Gastroesophageal sphincter (tissue), 3 donors: ENCODE measurements at regions not wholly inside any gene's neighbourhood (a gene's known extent, or its start where the extent isn't known, plus 50 kb on each side); places are given as distances from the start of the nearest gene placed in this dataset.

Source experiments
- EP300 ChIP-seq: sonication (generic); formaldehyde crosslinking; IDR thresholded peaks from one replicate; pipeline ENCODE4 v1.6.1; 2017; ENCODE audit warnings: antibody characterized with exemption, mild to moderate bottlenecking
- POLR2AphosphoS5 ChIP-seq: sonication (generic); formaldehyde crosslinking; IDR thresholded peaks from one replicate; pipeline ENCODE4 v1.6.1; 2017; ENCODE audit warnings: antibody characterized with exemption
- TF ChIP-seq, protein P1 (sequence below), 4 experiments: fragments of 200-600 bp in 2 of 4; fragments of 450-650 bp in 2 of 4; sonication (generic) in 1 of 4; IDR thresholded peaks; one replicate each; pipeline ENCODE4 v1.5.1; 2017 to 2019; ENCODE audit warnings: antibody characterized with exemption in 4 of 4, mild to moderate bottlenecking in 2 of 4, moderate library complexity in 2 of 4

DNA sequence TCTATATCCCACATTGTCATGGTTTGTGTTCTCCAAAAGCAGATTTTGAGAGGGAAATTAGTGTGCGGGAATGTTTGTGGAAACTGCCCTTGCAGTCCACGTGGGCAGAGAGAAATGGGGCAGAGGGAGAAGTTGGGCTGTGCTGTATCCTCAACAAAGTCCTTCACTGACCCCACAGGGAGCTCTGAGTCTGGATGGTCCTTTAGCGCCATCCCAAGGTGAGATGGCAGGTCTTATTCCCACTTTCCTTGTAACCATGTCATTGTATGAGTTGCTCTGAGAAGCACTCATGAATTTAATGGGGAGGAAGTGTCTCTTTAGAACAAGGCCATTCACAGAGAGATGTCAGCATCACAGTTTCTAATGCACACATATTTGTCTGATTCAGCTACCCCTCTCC is 127.1 kb downstream of the ANKRD18B start:
- TF ChIP-seq, protein P1, sequence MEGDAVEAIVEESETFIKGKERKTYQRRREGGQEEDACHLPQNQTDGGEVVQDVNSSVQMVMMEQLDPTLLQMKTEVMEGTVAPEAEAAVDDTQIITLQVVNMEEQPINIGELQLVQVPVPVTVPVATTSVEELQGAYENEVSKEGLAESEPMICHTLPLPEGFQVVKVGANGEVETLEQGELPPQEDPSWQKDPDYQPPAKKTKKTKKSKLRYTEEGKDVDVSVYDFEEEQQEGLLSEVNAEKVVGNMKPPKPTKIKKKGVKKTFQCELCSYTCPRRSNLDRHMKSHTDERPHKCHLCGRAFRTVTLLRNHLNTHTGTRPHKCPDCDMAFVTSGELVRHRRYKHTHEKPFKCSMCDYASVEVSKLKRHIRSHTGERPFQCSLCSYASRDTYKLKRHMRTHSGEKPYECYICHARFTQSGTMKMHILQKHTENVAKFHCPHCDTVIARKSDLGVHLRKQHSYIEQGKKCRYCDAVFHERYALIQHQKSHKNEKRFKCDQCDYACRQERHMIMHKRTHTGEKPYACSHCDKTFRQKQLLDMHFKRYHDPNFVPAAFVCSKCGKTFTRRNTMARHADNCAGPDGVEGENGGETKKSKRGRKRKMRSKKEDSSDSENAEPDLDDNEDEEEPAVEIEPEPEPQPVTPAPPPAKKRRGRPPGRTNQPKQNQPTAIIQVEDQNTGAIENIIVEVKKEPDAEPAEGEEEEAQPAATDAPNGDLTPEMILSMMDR (IDR thresholded peaks at IDR 0.05): no peak
- TF ChIP-seq POLR2AphosphoS5 (no peak), EP300 (no peak)
